HFFc6 (cell line): ENCODE measurements at regions not wholly inside any gene's neighbourhood (a gene's known extent, or its start where the extent isn't known, plus 50 kb on each side); places are given as distances from the start of the nearest gene placed in this dataset.
A peak's percentile ranks its signal among the peaks of the same experiment; 100 is the strongest.

Source experiments
- DNase-seq: peaks from one replicate; pipeline ENCODE4 v3.0.0-alpha.2; 2018
- H3K27ac Mint-ChIP-seq: 2 replicates; pipeline ENCODE4 v1.8.0; 2020; ENCODE audit warnings: mild to moderate bottlenecking, mixed read lengths
- H3K27me3 Mint-ChIP-seq: 2 replicates; pipeline ENCODE4 v1.8.0; 2021; ENCODE audit warnings: mild to moderate bottlenecking, moderate library complexity, mixed read lengths; ENCODE audit not compliant: insufficient read depth
- H3K36me3 Mint-ChIP-seq: 2 replicates; pipeline ENCODE4 v1.8.0; 2021; ENCODE audit warnings: low read depth, mixed read lengths
- H3K4me1 Mint-ChIP-seq: 2 replicates; pipeline ENCODE4 v1.8.0; 2020; ENCODE audit warnings: low read depth, mixed read lengths
- H3K4me3 Mint-ChIP-seq: 2 replicates; pipeline ENCODE4 v1.8.0; 2020; ENCODE audit warnings: mild to moderate bottlenecking, moderate library complexity, mixed read lengths
- H3K9me3 Mint-ChIP-seq: 2 replicates; pipeline ENCODE4 v1.8.0; 2020; ENCODE audit warnings: mild to moderate bottlenecking, mixed read lengths
- CTCF ChIP-seq: fragments of 200-600 bp; sonication (generic); IDR thresholded peaks from 2 replicates; pipeline ENCODE4 v1.5.0; 2021; ENCODE audit warnings: antibody characterized with exemption, mild to moderate bottlenecking

- Mint-ChIP-seq H3K4me1 (peaks cover 10% of the 10 kb centered on the region), H3K9me3 (no peaks in the 10 kb centered on the region; the same call in 1 of the 2 replicates), H3K27ac (peak overlapping the region; percentile 38; the same call in 1 of the 2 replicates), H3K27me3 (no peaks in the 10 kb centered on the region), H3K4me3 (0 out of 2 replicates have a peak overlapping the region, but pooled peaks have one; percentile 4), H3K36me3 (no peaks in the 10 kb centered on the region)
- peak; percentile 41 for DNase-seq
- TF ChIP-seq CTCF, result no peak
Observed at GRCh38 chrY:14328677-14329345, 195.5 kb upstream of the NLGN4Y start.

DNA sequence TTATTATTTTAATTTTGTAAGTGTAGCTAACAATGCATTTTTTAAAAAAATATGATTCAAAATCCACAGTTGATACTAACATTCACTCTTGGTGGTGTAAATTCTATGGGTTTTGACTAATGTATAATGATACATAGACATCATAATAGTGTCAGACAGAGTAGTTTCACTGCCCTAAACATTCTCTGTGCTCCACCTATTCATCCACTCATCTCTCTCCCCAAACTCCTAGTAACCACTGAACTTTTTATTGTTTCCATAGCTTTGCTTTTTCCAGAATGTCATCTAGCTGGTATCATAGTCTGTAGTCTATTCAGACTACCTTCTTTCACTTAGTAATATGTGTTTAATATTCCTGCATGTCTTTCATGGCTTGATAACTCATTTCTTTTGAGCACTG is 194.0 kb upstream of the NLGN4Y start:
- H3K27me3 Mint-ChIP-seq, result no peaks in the 10 kb centered on the region
- H3K4me3 Mint-ChIP-seq, result no peak overlapping the region

GRCh38 chrY:14339524-14339923 is 184.8 kb upstream of the NLGN4Y start:
- peaks cover 2% of the 10 kb centered on the region for H3K27me3 Mint-ChIP-seq
- H3K4me1 Mint-ChIP-seq, result peaks cover 6% of the 10 kb centered on the region; the same call in 1 of the 2 replicates
- no peak for TF ChIP-seq CTCF
- peaks cover 4% of the 10 kb centered on the region; the same call in 1 of the 2 replicates for H3K9me3 Mint-ChIP-seq
- no peak overlapping the region for H3K27ac Mint-ChIP-seq
- no peak overlapping the region for H3K4me3 Mint-ChIP-seq
- H3K36me3 Mint-ChIP-seq, result no peaks in the 10 kb centered on the region
- DNase-seq, result no peak

More for the DNA sequence above, 194.0 kb upstream of the NLGN4Y start:
- no peak overlapping the region for H3K27ac Mint-ChIP-seq
- TF ChIP-seq CTCF, result no peak
- no peaks in the 10 kb centered on the region; the same call in 1 of the 2 replicates for H3K9me3 Mint-ChIP-seq
- H3K36me3 Mint-ChIP-seq, result no peaks in the 10 kb centered on the region
- no peak for DNase-seq
- peaks cover 10% of the 10 kb centered on the region for H3K4me1 Mint-ChIP-seq

- peaks cover 6% of the 10 kb centered on the region; the same call in 1 of the 2 replicates for H3K4me1 Mint-ChIP-seq
- peak; percentile 56 for DNase-seq
- peak overlapping the region; percentile 77 for H3K4me3 Mint-ChIP-seq
- peaks cover 4% of the 10 kb centered on the region; the same call in 1 of the 2 replicates for H3K9me3 Mint-ChIP-seq
- H3K36me3 Mint-ChIP-seq, result no peaks in the 10 kb centered on the region
- TF ChIP-seq CTCF, result no peak
- no peak overlapping the region for H3K27ac Mint-ChIP-seq
- H3K27me3 Mint-ChIP-seq, result peaks cover 2% of the 10 kb centered on the region
Observed at GRCh38 chrY:14340459-14341143, 183.7 kb upstream of the NLGN4Y start.

- Mint-ChIP-seq H3K27ac (no peak overlapping the region), H3K4me3 (peak overlapping the region; percentile 41; the same call in 1 of the 2 replicates), H3K36me3 (no peaks in the 10 kb centered on the region), H3K4me1 (peaks cover 6% of the 10 kb centered on the region; the same call in 1 of the 2 replicates), H3K9me3 (peaks cover 4% of the 10 kb centered on the region; the same call in 1 of the 2 replicates), H3K27me3 (peaks cover 2% of the 10 kb centered on the region)
- TF ChIP-seq CTCF, result no peak
- no peak for DNase-seq
Observed at GRCh38 chrY:14344648-14345333, 179.5 kb upstream of the NLGN4Y start.
